GM18867 (cell line): ENCODE measurements at regions not wholly inside any gene's neighbourhood (a gene's known extent, or its start where the extent isn't known, plus 50 kb on each side); places are given as distances from the start of the nearest gene placed in this dataset.

ENCODE experiments used
- ATAC-seq: cut with Tn5 transposase; IDR thresholded peaks from one replicate; pipeline ENCODE4 v1.9.1; 2021; ENCODE audit warnings: mild to moderate bottlenecking, moderate library complexity; ENCODE audit not compliant: unreplicated experiment

DNA sequence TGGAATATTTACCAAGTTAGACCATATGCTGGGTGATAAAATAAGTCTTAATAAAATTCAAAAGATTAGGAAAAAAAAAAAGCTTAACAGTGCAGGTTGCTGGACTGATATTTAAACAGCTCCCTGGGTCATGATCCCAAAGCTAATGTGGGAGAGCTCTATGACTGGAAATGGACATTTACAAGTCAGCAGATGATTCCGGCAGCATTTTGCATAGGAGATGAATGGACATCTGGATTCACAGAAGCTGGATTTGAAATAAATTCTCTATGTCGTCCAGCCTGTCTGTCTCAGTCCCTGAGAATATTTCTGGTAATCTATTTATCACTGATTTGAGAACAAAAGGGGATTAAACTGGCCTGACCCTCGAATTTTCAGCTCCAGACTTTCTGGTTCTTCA, 52.3 kb upstream of the KLHL25 start:
- ATAC-seq, result no peak

DNA sequence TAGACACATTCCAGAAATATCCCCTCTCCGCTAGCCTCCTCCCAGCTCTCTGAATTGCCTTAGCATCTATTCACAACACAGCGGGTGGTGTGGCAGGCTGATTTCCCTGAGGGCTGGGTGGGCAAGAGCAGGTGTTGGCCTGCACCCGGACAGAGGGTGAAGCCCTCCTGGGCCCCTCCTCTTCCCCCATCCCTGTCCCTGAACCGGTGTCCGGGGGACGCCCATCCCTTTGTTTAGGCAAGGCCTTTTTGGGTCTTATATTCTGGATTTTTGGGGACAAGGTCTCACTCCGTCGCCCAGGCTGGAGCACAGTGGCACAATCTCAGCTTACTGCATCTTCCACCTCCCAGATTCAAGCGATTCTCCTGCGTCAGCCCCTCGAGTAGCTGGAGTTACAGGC, 55.2 kb upstream of the KLHL25 start:
- ATAC-seq, result no peak

DNA sequence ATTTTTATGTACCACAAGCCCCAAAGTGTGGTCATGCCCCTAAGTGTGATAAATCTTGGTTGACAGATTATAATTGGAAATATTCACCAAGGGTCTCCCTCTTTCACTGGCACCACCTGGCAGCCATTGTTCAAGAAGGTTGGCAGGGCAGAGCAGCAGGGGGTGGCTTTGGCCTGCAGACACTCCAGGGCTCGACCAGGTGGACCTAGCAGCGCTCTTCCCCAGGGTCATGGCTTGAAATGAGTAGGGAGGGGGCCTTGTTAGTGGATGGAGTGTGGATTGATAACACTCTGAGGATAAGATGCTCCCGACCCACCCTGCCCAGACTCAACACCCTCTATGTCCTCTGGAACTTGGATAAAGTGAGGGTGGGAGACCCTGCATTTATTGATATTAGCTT, 58.2 kb upstream of the KLHL25 start:
- ATAC-seq, result no peak

DNA sequence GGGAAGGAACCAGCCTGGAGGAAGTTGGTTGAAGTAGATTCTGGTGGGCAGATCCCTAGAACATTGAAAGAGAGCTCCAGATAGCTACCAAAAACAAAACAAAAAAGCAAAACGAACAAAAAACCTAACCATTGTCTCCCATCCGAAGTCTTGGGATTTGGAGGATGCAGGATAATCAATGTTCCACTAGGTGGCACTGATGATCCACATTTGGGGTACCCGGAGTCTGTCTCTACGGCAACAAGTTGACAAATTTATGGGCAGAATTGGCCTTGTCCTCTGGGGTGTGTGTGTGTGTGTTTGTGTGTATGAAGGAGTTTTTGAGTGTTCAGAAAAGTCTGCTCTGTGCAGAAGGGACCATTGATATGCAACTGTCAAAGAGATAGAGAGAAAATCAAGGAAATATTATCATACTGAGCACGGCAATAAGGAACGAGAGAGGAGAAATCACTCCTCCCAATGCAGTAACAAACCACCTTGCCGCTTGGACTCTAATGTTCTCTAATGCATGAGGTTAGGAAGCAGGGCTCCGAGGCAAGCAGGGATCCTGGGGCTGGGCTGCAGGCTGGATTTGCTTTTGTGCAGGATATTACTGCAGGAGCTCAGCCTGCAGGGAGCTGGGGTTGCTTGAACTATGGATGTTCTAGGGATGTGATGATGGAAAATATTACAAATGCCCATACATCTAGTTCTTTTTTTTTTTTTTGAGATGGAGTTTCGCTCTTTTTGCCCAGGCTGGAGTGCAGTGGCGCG, 59.8 kb upstream of the KLHL25 start:
- no peak for ATAC-seq

GRCh38 chr15:85858586-85859375, 64.1 kb upstream of the KLHL25 start:
- peak; percentile 91 for ATAC-seq

- ATAC-seq, result no peak
Observed at GRCh38 chr15:85859671-85860070, 64.9 kb upstream of the KLHL25 start.

DNA sequence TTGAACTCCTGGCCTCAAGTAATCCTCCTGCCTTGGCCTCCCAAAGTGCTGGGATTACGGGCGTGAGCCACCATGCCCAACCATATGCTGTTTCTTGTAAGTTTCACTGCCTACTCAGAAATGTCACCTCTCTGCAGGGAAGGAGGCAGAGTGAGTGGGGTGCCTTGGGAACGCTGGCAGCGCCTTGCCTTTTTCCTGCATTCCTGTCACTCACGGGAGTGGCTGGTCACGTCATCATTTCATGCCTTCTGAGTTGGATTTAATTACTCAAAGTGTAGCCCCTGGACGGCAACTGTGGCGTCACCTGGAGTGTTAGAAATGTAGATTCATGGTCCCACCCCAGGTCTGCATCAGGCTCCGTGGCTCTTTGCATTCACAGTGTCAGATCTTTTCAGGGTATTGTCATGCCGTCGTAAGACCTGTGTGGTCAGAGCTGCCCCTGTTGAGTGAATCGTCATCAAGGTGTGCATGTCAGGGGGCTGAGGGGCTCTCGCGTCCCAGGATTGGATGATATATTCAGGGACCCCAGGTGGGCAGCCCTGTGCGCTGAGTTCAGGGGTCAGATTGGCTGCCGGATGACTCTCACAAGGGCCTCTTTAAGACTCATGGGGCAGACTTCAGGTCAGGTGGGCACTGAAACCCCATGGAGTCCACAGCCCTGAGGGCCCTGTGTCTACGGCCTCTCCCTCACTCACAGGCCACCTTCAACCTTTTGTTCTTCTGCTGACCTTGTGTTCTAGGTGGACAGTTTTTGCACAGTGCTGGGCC, 65.9 kb upstream of the KLHL25 start:
- no peak for ATAC-seq

- ATAC-seq, result no peak
Observed at GRCh38 chr15:85865070-85865684, 70.5 kb upstream of the KLHL25 start.

DNA sequence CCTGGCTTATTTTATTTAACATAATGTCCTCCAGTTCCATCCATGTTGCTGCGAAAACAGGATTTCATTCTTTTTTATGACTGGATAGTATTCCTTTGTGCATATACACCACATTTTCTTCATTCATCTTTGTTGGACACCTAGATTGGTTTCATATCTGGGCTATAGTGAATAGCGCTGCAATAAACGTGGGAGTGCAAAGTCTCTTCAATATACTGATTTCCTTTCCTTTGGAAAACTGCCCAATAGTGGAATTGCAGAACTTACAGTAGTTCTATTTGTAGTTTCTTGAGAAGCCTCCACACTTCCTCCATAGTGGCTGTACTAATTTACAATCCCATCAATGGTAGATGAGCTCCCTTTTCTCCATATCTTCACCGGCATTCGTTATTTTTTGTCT, 72.5 kb upstream of the KLHL25 start:
- ATAC-seq, result no peak

GRCh38 chr15:85869124-85869523, 74.4 kb upstream of the KLHL25 start:
- no peak for ATAC-seq

DNA sequence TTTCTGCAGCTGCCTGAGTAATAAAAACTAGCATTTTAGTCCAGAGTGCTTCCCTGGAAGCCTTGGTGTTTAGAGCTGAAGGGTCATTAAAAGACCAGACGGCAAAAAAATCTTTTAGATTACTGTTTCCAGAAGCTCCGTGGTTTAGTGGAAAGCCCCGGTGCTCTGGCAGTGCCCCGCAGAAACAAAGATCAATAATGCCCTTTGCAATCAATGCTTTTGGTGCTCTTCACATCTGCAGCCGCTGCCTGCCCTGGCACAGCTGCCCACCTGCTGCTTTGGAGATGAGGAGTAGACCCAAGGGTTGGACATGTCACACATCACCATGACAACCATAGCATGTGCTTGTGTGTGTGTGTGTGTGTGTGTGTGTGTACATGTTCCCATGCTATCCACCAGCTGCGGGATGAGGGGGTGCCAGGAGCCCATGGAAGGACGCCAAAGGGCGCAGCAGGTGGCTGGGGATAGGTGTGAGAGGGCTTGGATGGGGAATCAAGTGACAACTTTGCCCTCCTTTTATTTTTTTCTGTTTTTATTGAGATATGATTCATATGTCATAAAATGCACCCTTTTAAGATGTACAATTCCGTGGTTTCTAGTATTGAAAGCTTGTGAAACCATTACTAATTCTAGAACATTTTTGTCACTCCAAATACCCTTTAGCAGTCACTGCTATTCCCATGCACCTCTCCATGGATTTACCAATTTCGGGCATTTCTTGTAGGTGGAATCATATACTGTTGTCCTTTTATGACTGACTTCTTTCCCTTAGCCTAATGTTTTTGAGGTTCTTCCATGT, 75.7 kb upstream of the KLHL25 start:
- ATAC-seq, result no peak

GRCh38 chr15:85871545-85871944, 76.8 kb upstream of the KLHL25 start:
- peak; percentile 68 for ATAC-seq

- ATAC-seq, result no peak
Observed at GRCh38 chr15:85872125-85872524, 77.4 kb upstream of the KLHL25 start.

- ATAC-seq, result no peak
Observed at GRCh38 chr15:85874236-85874635, 79.5 kb upstream of the KLHL25 start.

DNA sequence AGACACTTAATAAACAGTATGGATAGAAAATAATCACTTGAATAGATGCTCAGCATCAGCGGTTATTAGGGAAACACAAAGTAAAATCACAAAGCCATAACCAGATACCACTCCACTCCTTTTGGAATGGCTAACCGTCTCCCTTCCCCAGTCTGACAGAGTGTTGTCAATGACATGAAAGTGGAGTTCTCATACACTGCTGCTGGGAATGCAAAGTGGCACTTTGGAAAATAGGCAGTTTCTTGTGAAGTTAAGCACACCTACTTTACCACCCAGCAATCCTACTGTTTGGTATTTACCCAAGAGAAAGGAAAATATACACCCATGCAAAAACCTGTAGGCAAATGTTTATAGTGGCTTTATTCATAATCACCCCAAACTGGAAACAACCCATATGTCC, 81.0 kb upstream of the KLHL25 start:
- no peak for ATAC-seq

GRCh38 chr15:85878828-85879225, 84.1 kb upstream of the KLHL25 start:
- ATAC-seq, result no peak

DNA sequence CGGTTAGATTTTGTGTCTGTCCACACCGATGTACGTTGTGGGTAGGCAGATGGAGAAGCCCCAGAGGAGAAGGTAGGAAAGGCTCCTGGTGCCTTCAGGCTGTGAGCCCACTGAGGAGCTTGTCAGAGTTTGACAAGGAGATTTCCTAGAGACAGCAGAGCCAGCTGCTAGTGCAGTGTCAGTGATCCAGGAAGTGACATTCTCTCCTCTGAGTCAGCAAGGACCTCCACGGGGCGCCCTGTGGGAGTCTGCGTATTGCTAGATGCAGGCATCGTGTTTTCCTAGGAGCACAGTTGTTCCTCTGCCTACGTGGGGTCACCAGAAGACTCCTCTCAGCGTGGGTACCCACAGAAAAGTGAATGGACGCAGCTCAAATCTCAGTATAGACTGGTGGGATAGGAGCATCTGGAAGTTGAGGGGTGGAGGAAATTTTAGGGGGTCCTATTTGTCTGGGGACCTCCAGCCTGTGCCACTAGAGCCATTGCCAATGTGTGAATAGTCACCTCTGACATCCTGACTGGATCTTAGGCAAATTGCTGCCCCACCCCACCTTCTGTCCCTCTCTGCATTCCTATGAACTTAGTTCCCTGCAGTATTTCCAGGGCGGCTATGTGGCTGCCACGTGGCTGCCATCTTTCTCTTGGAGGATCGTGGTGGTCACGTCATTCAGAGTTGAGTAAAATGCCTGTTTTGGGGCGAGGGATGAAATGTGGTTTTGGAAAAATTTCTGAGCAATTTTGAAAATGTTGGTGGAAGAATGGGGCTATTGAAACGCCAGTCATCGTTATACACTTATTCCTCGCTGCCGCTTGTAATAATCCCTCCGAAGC, 84.8 kb upstream of the KLHL25 start:
- no peak for ATAC-seq

DNA sequence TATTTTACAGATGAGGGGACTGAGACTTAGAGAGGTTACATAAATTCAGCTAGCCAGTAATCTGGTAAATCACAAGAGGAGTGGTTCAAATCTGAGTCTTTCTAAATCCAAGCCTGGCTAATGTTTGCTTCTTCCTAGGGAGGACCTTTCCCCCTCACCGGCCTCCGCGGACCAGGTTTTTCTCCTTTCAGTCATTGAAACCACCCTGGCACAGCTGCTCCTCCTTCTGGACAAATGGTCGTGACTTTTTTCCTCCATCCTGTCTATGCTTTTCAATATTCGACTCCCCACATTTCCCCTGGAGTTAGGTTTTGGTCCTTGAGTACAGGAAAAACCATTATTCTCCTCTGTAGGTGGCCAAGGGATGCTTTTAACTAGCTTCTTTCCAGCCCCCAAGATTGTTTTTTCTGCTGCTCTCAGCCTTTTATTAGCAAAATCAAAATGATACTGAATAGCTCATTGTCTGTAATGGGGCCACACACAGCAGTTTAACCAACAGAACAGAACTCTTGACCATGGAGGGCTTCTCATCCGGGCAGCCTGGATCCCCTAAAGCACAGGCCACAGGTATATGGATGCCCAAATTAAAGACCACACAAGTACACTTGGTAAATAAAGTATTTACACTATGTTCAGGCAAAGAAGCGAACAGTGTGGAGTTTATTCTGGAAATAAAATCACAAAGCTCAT, 85.9 kb upstream of the KLHL25 start:
- no peak for ATAC-seq

DNA sequence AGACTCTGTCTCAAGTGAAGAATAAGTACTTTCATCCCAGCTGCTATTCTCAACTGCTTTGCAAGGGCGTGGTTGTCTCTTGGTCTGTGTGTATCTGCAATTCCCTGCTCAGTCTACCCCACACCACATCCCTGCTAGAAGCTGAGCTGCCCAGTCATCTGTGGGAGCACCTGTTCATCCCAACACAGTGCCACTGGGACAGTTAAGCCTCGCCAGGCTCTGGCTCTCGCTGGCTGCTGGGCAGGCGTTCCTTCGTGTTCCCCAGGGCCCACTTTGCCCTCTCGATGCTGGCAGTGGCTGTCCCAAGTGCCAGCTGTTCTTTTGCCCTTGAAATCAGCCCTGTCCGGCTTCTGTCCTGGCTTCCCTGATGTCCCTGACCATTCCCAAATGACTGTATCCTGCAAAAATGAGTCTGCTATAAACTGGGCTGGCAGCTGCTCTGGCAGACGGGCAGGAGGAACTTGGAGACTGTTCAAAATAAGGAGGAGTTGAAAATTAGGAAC, 91.6 kb upstream of the KLHL25 start:
- ATAC-seq, result no peak
